NT2/D1 (cell line): ENCODE measurements at regions not wholly inside any gene's neighbourhood (a gene's known extent, or its start where the extent isn't known, plus 50 kb on each side); places are given as distances from the start of the nearest gene placed in this dataset.

ENCODE experiments used
- DNase-seq: peaks from one replicate; pipeline ENCODE4 v3.0.0-alpha.2; 2011; ENCODE audit warnings: low read depth, low spot score
- H3K27me3 ChIP-seq: 2 replicates; pipeline ENCODE4 v1.6.0; 2011; ENCODE audit warnings: mild to moderate bottlenecking; ENCODE audit not compliant: insufficient read length, insufficient read depth
- H3K36me3 ChIP-seq: 2 replicates; pipeline ENCODE4 v1.6.1; 2011; ENCODE audit warnings: mild to moderate bottlenecking, low read length, mixed read lengths; ENCODE audit not compliant: insufficient read depth, insufficient read length
- H3K4me1 ChIP-seq: 2 replicates; pipeline ENCODE4 v1.5.1; 2011; ENCODE audit not compliant: insufficient read depth, insufficient read length
- H3K4me3 ChIP-seq: 2 replicates; pipeline ENCODE4 v1.5.1; 2011; ENCODE audit warnings: low read depth; ENCODE audit not compliant: insufficient read length
- H3K9ac ChIP-seq: 2 replicates; pipeline ENCODE4 v1.6.0; 2011; ENCODE audit warnings: low read depth; ENCODE audit not compliant: insufficient read length
- H3K9me3 ChIP-seq: 2 replicates; pipeline ENCODE4 v1.5.1; 2011; ENCODE audit warnings: mild to moderate bottlenecking, low read length; ENCODE audit not compliant: insufficient read depth
- SUZ12 ChIP-seq: IDR thresholded peaks from 2 replicates; pipeline ENCODE4 v1.6.1; 2011; ENCODE audit not compliant: insufficient read length, insufficient read depth; ENCODE audit errors: extremely low read depth
- YY1 ChIP-seq: IDR thresholded peaks from 2 replicates; pipeline ENCODE4 v1.6.1; 2011; ENCODE audit not compliant: insufficient read length, insufficient read depth
- ZNF274 ChIP-seq: IDR thresholded peaks from 2 replicates; pipeline ENCODE4 v1.6.1; 2011; ENCODE audit warnings: mild to moderate bottlenecking, low read depth, low read length

DNA sequence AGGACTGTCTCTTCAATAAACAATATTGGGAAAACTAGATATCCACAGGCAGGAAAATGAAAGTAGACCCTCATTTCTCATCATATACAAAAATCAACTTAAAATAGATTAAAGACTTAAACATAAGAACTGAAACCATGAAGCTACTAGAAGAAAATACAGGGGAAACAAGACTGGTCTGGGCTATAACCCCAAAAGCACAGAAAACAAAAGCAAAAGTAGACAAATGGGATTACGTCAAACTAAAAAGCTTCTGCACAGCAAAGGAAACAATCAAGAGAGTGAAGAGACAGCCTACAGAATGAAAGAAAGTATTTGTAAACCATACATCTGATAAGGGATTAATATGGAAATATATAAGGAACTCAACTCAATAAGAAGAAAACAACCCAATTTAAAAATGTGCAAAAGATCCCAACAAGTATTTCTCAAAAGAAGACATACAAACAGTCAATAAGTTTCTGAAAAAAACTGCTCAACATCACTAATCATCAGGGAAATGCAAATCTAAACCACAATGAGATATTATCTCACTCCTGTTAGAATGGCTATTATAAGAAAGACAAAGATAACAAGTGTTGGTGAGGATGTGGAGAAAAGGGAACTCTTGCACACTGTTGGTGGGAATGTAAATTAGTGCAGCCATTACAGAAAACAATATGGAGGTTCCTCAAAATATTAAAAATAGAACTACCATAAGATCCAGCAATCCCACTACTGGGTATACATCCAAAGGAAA is 325.3 kb upstream of the RASGEF1B start:
- no peak overlapping the region for H3K9ac ChIP-seq
- no peak for DNase-seq
- H3K36me3 ChIP-seq: no peaks in the 10 kb centered on the region
- H3K9me3 ChIP-seq: no peaks in the 10 kb centered on the region
- H3K27me3 ChIP-seq: no peaks in the 10 kb centered on the region
- H3K4me1 ChIP-seq: no peaks in the 10 kb centered on the region
- TF ChIP-seq ZNF274 (no peak), YY1 (no peak), SUZ12 (no peak)
- H3K4me3 ChIP-seq: no peak overlapping the region

DNA sequence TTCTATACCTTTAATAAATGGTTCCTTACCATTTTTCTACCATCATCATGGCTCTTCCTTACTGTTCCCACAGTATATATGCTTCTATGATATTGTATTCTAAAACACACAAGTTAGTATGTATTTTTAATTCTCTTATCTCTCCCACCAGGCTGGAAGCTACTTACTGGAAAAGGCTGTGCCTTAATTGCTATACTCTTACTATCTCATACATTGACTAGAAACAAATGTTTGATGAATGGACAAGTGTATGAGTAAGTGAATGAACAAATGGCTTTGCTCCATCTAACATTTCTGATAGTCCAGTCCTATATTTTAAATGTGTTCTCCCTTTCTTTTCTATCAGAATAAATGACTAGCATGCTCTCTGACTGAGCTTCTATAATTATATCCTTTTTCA is 320.8 kb upstream of the RASGEF1B start:
- no peak for TF ChIP-seq SUZ12
- no peak for TF ChIP-seq YY1
- no peak for TF ChIP-seq ZNF274
- no peak overlapping the region for H3K4me3 ChIP-seq
- no peak for DNase-seq

DNA sequence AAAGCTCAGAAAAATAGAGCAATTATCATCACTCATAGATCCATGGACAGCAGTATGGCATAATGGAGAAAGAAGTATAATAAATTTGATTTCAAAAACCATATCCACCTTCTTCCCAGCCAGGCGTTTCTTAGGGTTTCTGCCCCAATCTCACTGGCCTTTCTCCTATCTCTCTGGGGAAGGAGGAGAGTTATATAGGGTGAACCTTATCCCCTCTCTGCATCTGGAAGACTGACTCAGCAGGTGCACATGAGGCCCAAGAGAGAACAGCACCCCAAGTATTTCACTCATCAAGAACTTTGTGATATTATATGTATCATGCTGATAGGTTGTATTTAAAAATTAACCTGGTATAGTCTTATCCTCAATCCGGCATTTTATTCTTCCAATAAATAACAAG is 318.8 kb upstream of the RASGEF1B start:
- no peaks in the 10 kb centered on the region for H3K9me3 ChIP-seq
- no peaks in the 10 kb centered on the region for H3K27me3 ChIP-seq
- TF ChIP-seq ZNF274 (no peak), YY1 (no peak), SUZ12 (no peak)
- no peak for DNase-seq
- no peaks in the 10 kb centered on the region for H3K36me3 ChIP-seq
- no peaks in the 10 kb centered on the region for H3K4me1 ChIP-seq
- H3K4me3 ChIP-seq: no peak overlapping the region
- H3K9ac ChIP-seq: no peak overlapping the region

More for the DNA sequence above, 320.8 kb upstream of the RASGEF1B start:
- Histone ChIP-seq H3K36me3 (no peaks in the 10 kb centered on the region), H3K9me3 (no peaks in the 10 kb centered on the region), H3K27me3 (no peaks in the 10 kb centered on the region), H3K9ac (no peak overlapping the region), H3K4me1 (no peaks in the 10 kb centered on the region)

DNA sequence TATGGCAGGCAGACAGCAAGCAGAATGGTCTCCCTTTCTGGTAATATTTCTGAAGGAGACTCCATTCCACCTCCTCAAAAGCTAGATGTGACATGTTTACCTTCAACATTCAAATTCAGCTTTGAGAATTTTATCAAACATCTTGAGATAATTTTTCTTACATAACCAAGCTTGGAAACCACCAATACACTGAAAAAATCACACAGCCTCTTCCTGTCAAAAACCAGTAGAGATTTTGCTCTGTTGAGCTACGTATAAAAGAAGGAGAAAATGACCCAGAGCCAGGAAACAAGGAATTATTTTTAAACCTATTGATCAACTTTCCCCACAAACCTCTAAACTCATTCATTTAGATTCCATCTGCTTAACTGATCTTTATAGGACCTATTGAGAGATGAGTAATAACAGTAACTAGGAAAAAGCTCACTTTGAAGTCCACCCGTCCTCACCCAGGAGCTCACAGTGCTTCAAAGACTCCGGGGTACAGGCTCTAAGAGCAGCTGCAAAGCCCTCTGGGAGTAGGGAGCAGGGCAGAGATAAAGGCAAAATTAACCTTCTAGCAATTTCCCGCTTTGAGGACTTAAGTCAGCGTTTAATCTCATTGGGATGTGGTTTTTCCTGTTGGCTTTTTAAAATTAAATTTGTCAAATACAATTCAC is 318.2 kb upstream of the RASGEF1B start:
- no peaks in the 10 kb centered on the region for H3K27me3 ChIP-seq
- no peak overlapping the region for H3K9ac ChIP-seq
- no peaks in the 10 kb centered on the region for H3K4me1 ChIP-seq
- no peaks in the 10 kb centered on the region for H3K9me3 ChIP-seq
- H3K4me3 ChIP-seq: no peak overlapping the region
- no peak for DNase-seq
- no peaks in the 10 kb centered on the region for H3K36me3 ChIP-seq
- TF ChIP-seq YY1: no peak
- TF ChIP-seq ZNF274: no peak

DNA sequence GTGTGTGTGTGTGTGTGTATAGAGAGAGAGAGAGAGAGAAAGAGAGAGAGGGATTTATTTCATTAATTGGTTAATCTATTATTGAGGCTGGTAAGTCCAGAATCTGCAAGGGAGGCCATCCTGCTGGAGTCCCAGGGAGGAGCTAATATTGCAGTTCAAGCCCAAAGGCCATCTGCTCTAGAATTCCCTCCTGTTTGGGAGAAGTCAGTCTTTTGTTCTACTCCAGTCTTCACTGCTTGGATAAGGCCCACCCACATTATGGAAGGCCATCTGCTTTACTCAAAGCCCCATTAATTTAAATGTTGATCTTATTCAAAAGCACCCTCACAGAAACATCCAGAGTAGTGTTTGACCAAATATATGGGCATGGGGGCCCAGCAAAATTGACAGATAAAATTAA is 317.5 kb upstream of the RASGEF1B start:
- no peak for TF ChIP-seq ZNF274
- no peak for TF ChIP-seq YY1
- no peak for TF ChIP-seq SUZ12

DNA sequence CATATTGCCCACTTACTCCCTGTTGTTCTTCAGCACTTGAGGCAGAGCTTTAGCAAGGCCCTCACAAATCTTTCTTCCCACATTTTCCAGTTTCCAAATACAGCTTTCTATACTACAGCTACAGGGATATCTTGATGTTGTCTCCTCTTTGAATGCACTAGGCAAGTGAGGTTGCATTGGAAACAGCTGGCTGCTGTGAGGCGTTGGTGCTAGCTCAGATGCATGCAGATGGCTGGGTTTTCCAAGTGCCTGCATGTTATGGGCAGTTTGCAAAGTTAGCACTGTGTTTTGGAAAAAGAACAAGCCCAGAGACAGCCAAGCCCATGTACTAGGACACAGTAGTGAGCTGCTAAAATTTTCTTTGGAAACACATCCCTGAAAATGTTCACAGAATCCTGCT is 315.1 kb upstream of the RASGEF1B start:
- Histone ChIP-seq H3K4me1 (no peaks in the 10 kb centered on the region), H3K9me3 (no peaks in the 10 kb centered on the region), H3K36me3 (no peaks in the 10 kb centered on the region), H3K9ac (no peak overlapping the region), H3K27me3 (no peaks in the 10 kb centered on the region), H3K4me3 (no peak overlapping the region)
- TF ChIP-seq YY1 (no peak), SUZ12 (no peak), ZNF274 (no peak)
- no peak for DNase-seq

More for the DNA sequence above, 317.5 kb upstream of the RASGEF1B start:
- DNase-seq: no peak
- Histone ChIP-seq H3K4me1 (no peaks in the 10 kb centered on the region), H3K4me3 (no peak overlapping the region), H3K36me3 (no peaks in the 10 kb centered on the region), H3K27me3 (no peaks in the 10 kb centered on the region), H3K9ac (no peak overlapping the region), H3K9me3 (no peaks in the 10 kb centered on the region)

DNA sequence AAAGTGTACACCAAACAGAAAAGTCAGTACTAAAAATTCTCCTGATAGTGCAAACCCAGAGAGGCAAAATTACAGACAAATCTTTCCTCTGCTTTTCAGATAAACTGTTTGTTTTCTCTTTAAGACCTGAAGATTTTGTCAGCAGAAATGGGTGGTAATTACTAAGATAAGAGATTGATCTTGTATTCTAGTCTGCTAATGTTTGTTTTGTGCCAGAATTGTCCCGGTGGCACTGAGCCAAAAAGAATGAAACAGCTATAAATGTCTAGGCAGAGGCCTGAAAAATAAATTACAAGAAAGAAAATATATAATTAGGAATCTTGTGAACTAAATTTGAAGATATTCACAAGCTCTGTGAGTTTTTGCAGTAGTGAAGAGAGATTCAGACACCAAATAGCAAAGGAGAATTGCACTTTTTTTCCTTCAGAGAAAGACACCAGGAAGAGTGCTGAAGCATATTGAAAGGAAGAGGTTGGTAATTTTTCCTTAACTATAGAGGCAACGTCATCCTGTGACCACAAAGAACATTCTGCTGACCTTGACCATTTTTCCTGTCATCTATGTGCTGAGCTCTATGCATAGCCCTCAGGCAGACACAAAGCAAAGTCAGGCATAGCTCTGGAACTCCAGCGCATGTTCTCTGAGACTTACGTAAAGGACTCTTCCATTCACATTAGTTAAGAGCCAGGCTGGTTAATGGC is 314.5 kb upstream of the RASGEF1B start:
- TF ChIP-seq YY1: no peak
- TF ChIP-seq SUZ12: no peak
- TF ChIP-seq ZNF274: no peak
- no peaks in the 10 kb centered on the region for H3K36me3 ChIP-seq
- no peak overlapping the region for H3K9ac ChIP-seq
- H3K9me3 ChIP-seq: no peaks in the 10 kb centered on the region
- no peaks in the 10 kb centered on the region for H3K4me1 ChIP-seq
- H3K27me3 ChIP-seq: no peaks in the 10 kb centered on the region
- no peak for DNase-seq
- H3K4me3 ChIP-seq: no peak overlapping the region
